NOMO-1 treated with dmso at 0.1 percent for 144 hours (cell line): ENCODE measurements at regions not wholly inside any gene's neighbourhood (a gene's known extent, or its start where the extent isn't known, plus 50 kb on each side); places are given as distances from the start of the nearest gene placed in this dataset.
"Not testable (repeated sequence)": the region's sequence is repeated elsewhere in the genome, so short reads cannot be mapped to it uniquely, and the experiment has no call there.

ENCODE experiments used
- DNase-seq: peaks from one replicate; lab custom pipeline; 2025; ENCODE audit not compliant: unreplicated experiment; lab: John Stamatoyannopoulos, UW

GRCh38 chr5:124621279-124621678 lies 125.2 kb downstream of the ZNF608 start:
- DNase-seq, result no peak

- DNase-seq, result no peak
These were observed 125.7 kb downstream of the ZNF608 start for GRCh38 chr5:124620743-124621142.

GRCh38 chr5:124619121-124619520 lies 127.3 kb downstream of the ZNF608 start:
- DNase-seq, result no peak

- DNase-seq, result no peak
These were observed 128.7 kb downstream of the ZNF608 start for GRCh38 chr5:124617787-124618186.

- no peak for DNase-seq
These were observed 131.5 kb downstream of the ZNF608 start for GRCh38 chr5:124614836-124615385.

- no peak for DNase-seq
These were observed 132.3 kb downstream of the ZNF608 start for GRCh38 chr5:124614105-124614504.

GRCh38 chr5:124613273-124613953 lies 133.0 kb downstream of the ZNF608 start:
- no peak for DNase-seq

GRCh38 chr5:124612023-124612422 lies 134.4 kb downstream of the ZNF608 start:
- DNase-seq, result no peak

- DNase-seq, result not testable (repeated sequence)
These were observed 135.2 kb downstream of the ZNF608 start for GRCh38 chr5:124611262-124611661.

- not testable (repeated sequence) for DNase-seq
These were observed 136.8 kb downstream of the ZNF608 start for GRCh38 chr5:124609685-124610084.

- no peak for DNase-seq
These were observed 139.9 kb downstream of the ZNF608 start for GRCh38 chr5:124606543-124606942.

GRCh38 chr5:124606093-124606492 lies 140.3 kb downstream of the ZNF608 start:
- no peak for DNase-seq

- no peak for DNase-seq
These were observed 140.9 kb downstream of the ZNF608 start for GRCh38 chr5:124605541-124605940.

GRCh38 chr5:124604419-124604818 lies 142.0 kb downstream of the ZNF608 start:
- no peak for DNase-seq

- no peak for DNase-seq
These were observed 143.4 kb downstream of the ZNF608 start for GRCh38 chr5:124602925-124603650.

- DNase-seq, result no peak
These were observed 147.1 kb downstream of the ZNF608 start for GRCh38 chr5:124599028-124599973.

- DNase-seq, result no peak
These were observed 149.6 kb downstream of the ZNF608 start for GRCh38 chr5:124596595-124597421.

GRCh38 chr5:124593952-124594351 lies 152.5 kb downstream of the ZNF608 start:
- no peak for DNase-seq

- no peak for DNase-seq
These were observed 153.5 kb downstream of the ZNF608 start for GRCh38 chr5:124592891-124593290.

- DNase-seq, result no peak
These were observed 154.9 kb downstream of the ZNF608 start for GRCh38 chr5:124591583-124591982.
